ENCODE measurements at regions not wholly inside any gene's neighbourhood (a gene's known extent, or its start where the extent isn't known, plus 50 kb on each side); places are given as distances from the start of the nearest gene placed in this dataset.

GRCh38 chr12:84706374-84706773, 206.2 kb downstream of the SLC6A15 start:
- TF ChIP-seq CTCF (IDR thresholded peaks at IDR 0.05; ENCODE audit: low read depth, low read length, missing input control) = no peak
- TF ChIP-seq SP1 (IDR thresholded peaks at IDR 0.05) = no peak
- TF ChIP-seq TAF1 (conservative IDR thresholded peaks at IDR 0.05) = no peak
- TF ChIP-seq JUND (IDR thresholded peaks at IDR 0.05) = no peak
- TF ChIP-seq GABPA (IDR thresholded peaks at IDR 0.05 in 1 of 2, conservative IDR thresholded peaks at IDR 0.05 in 1 of 2) = no peak
- no peak for TF ChIP-seq RXRA (IDR thresholded peaks at IDR 0.05)
- no peak for TF ChIP-seq MAX (IDR thresholded peaks at IDR 0.05)
- TF ChIP-seq NR2F2 (IDR thresholded peaks at IDR 0.05) = no peak
